HEK293T (cell line): ENCODE measurements at regions not wholly inside any gene's neighbourhood (a gene's known extent, or its start where the extent isn't known, plus 50 kb on each side); places are given as distances from the start of the nearest gene placed in this dataset.

Experiments used
- CTCF ChIA-PET: fragments of 350-600 bp; formaldehyde crosslinking; extraction: SDS; loops from one replicate; lab custom pipeline; 2021; ENCODE audit warnings: antibody characterized with exemption, inconsistent platforms; lab: Yijun Ruan, JAX
- POLR2A ChIA-PET: fragments of 350-600 bp; formaldehyde crosslinking; extraction: SDS; loops from one replicate; lab custom pipeline; 2020; ENCODE audit warnings: antibody characterized with exemption, inconsistent platforms; lab: Yijun Ruan, JAX
- DNase-seq: peaks from one replicate; pipeline ENCODE4 v3.0.0; 2012; ENCODE audit warnings: mixed read lengths; ENCODE audit errors: extremely low spot score
- ARNT ChIP-seq: fragments of 450-650 bp; IDR thresholded peaks from 2 replicates; pipeline ENCODE4 v1.6.1; 2017; ENCODE audit warnings: mild to moderate bottlenecking
- BHLHE40 ChIP-seq: fragments of 450-650 bp; IDR thresholded peaks from 2 replicates; pipeline ENCODE4 v1.6.1; 2016; ENCODE audit warnings: mild to moderate bottlenecking, moderate library complexity, borderline replicate concordance
- CTBP1 ChIP-seq: fragments of 450-650 bp; IDR thresholded peaks from 2 replicates; pipeline ENCODE4 v1.6.1; 2016; ENCODE audit warnings: borderline replicate concordance
- ELF4 ChIP-seq: fragments of 450-650 bp; IDR thresholded peaks from 2 replicates; pipeline ENCODE4 v1.6.1; 2017; ENCODE audit warnings: antibody characterized with exemption
- FOXA1 ChIP-seq: fragments of 450-650 bp; IDR thresholded peaks from 2 replicates; pipeline ENCODE4 v1.6.1; 2016; ENCODE audit warnings: mild to moderate bottlenecking
- FOXK2 ChIP-seq: fragments of 450-650 bp; IDR thresholded peaks from 2 replicates; pipeline ENCODE4 v1.6.1; 2016; ENCODE audit warnings: mild to moderate bottlenecking
- FOXM1 ChIP-seq: fragments of 450-650 bp; IDR thresholded peaks from 2 replicates; pipeline ENCODE4 v1.6.1; 2017; ENCODE audit warnings: mild to moderate bottlenecking, borderline replicate concordance
- HDGF ChIP-seq: fragments of 450-650 bp; IDR thresholded peaks from 2 replicates; pipeline ENCODE4 v1.6.1; 2017; ENCODE audit warnings: antibody characterized with exemption, borderline replicate concordance
- L3MBTL2 ChIP-seq: fragments of 450-650 bp; conservative IDR thresholded peaks from 2 replicates; pipeline ENCODE4 v1.6.1; 2016; ENCODE audit warnings: mild to moderate bottlenecking
- LEF1 ChIP-seq: fragments of 450-650 bp; IDR thresholded peaks from 2 replicates; pipeline ENCODE4 v1.6.1; 2017; ENCODE audit warnings: mild to moderate bottlenecking, borderline replicate concordance
- NFRKB ChIP-seq: fragments of 450-650 bp; IDR thresholded peaks from 2 replicates; pipeline ENCODE4 v1.6.1; 2016; ENCODE audit warnings: mild to moderate bottlenecking, moderate library complexity
- PKNOX1 ChIP-seq: fragments of 450-650 bp; IDR thresholded peaks from 2 replicates; pipeline ENCODE4 v1.6.1; 2016
- SP1 ChIP-seq: fragments of 450-650 bp; IDR thresholded peaks from 2 replicates; pipeline ENCODE4 v1.6.1; 2017
- SUZ12 ChIP-seq: fragments of 450-650 bp; IDR thresholded peaks from 2 replicates; pipeline ENCODE4 v1.6.1; 2016; ENCODE audit warnings: mild to moderate bottlenecking
- TARDBP ChIP-seq: fragments of 450-650 bp; IDR thresholded peaks from 2 replicates; pipeline ENCODE4 v1.6.1; 2016
- ZNF384 ChIP-seq: fragments of 450-650 bp; IDR thresholded peaks from 2 replicates; pipeline ENCODE4 v1.6.1; 2016

DNA sequence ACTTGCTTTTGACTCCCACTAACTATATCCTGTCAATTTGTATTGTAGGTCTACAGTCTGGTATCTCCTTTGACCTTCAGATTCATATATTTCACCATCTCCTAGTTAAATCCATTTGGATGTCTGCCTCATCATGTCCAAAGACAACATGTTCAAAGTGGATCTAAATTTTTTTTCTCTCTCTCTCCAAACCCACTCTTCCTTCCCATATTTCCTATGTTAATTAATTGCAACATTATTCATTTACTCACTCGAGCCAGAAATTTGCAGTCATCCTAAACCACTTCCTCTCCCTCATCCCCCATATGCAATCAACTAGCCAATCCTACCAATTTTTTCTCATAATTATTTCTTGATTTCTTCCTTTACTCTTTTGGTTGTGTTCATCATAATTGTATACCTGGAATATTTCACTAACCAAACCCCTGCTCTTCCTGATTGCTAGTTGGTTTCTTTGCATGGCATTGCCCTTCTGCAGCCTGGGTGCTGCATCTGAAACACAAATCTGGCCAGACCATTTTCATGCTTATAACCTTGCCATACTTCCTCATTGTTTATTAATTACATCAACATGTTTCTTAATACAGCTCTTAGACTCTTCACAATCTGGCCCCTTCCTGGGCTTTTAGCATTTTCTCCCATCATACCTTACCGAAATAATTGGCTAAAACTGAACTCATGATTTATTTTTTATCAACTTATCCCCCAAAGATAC lies 442.2 kb downstream of the ADAMTS20 start:
- no peak for DNase-seq
- POLR2A ChIA-PET = no interaction called here
- TF ChIP-seq CTBP1 = no peak
- TF ChIP-seq FOXK2 = no peak
- no peak for TF ChIP-seq FOXM1
- no peak for TF ChIP-seq ELF4
- TF ChIP-seq HDGF = no peak
- no peak for TF ChIP-seq NFRKB
- no peak for TF ChIP-seq SUZ12
- TF ChIP-seq LEF1 = no peak
- no peak for TF ChIP-seq SP1
- no peak for TF ChIP-seq FOXA1
- no peak for TF ChIP-seq PKNOX1
- no peak for TF ChIP-seq ARNT
- TF ChIP-seq L3MBTL2 = no peak
- no peak for TF ChIP-seq BHLHE40
- TF ChIP-seq TARDBP = no peak
- TF ChIP-seq ZNF384 = no peak
- CTCF ChIA-PET = no interaction called here

- DNase-seq = no peak
- ChIA-PET POLR2A (no interaction called here), CTCF (no interaction called here)
- TF ChIP-seq ARNT = no peak
Observed at GRCh38 chr12:43108656-43109055, 443.3 kb downstream of the ADAMTS20 start.

GRCh38 chr12:43107026-43107775 lies 444.8 kb downstream of the ADAMTS20 start:
- no peak for TF ChIP-seq SP1
- no peak for TF ChIP-seq SUZ12
- no peak for TF ChIP-seq NFRKB
- TF ChIP-seq BHLHE40 = no peak
- no peak for TF ChIP-seq L3MBTL2
- TF ChIP-seq ELF4 = no peak
- TF ChIP-seq FOXA1 = no peak
- TF ChIP-seq HDGF = no peak
- TF ChIP-seq PKNOX1 = no peak
- no peak for TF ChIP-seq CTBP1
- no peak for TF ChIP-seq ZNF384
- TF ChIP-seq FOXK2 = no peak
- TF ChIP-seq TARDBP = no peak
- TF ChIP-seq LEF1 = no peak
- no peak for TF ChIP-seq FOXM1
- TF ChIP-seq ARNT = no peak
- POLR2A ChIA-PET = no interaction called here
- no peak for DNase-seq
- CTCF ChIA-PET = no interaction called here

DNA sequence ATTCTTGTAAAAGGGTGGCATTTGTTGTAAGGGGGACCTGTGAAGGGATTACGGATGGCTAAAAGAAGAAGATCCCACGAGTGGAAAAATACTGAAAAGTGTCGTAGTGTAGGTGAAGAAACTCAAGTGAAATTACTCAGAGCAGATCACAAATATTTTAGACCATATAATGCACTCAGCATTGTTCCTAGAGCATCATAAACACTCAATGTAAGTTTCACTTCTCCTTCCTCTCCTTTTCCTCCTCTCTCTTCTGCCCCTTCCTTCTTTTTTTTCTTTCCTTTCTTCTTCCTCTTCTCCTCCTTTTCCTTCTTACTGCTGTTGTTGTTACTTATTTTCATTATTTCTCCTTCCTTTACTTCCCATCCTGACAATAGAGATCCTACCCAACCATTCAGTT lies 445.6 kb downstream of the ADAMTS20 start:
- DNase-seq = no peak
- ChIA-PET POLR2A (no interaction called here), CTCF (no interaction called here)
- no peak for TF ChIP-seq PKNOX1
- TF ChIP-seq HDGF = no peak
- no peak for TF ChIP-seq L3MBTL2
- no peak for TF ChIP-seq LEF1
- TF ChIP-seq FOXK2 = no peak
- no peak for TF ChIP-seq SP1
- no peak for TF ChIP-seq FOXA1
- no peak for TF ChIP-seq SUZ12
- no peak for TF ChIP-seq CTBP1
- TF ChIP-seq FOXM1 = no peak
- no peak for TF ChIP-seq TARDBP
- TF ChIP-seq NFRKB = no peak
- TF ChIP-seq ELF4 = no peak
- TF ChIP-seq ARNT = no peak
- TF ChIP-seq ZNF384 = no peak
- no peak for TF ChIP-seq BHLHE40

DNA sequence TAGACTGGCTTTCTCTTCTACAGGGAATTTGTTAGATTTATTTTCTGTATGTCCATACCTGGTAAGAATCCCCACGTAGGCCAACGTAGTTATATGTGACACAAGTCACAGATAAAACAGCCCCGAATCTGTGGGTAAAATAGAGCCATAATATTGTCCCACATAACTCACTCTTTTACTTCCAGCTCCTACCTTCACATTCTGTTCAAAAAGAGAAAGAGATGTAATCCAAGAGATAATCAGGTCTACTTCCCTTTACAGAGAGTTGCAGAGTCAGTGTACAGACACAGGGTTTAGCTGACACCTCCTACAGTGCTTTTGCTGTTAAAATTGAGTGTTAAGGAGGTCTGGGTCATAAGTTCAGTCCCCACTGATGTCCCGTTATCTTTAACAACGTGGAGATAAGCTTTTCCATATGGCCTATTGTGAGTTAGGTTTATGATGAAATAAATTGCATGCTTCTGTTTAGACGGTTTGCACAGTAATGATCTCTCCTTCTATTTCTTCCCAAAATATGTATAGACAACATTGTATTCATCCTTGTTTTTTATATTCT lies 446.5 kb downstream of the ADAMTS20 start:
- DNase-seq = no peak
- ChIA-PET CTCF (interaction anchor here (0.6 to 1.2 kb wide), 3 partner anchors 176 to 652 kb away, joined by 3 to 4 read pairs (median 3); no protein-coding TSS in a partner anchor), POLR2A (no interaction called here)
- TF ChIP-seq BHLHE40 (no peak), ARNT (no peak), ELF4 (no peak), SP1 (no peak), FOXM1 (no peak), L3MBTL2 (no peak), CTBP1 (no peak), FOXA1 (no peak), TARDBP (no peak), SUZ12 (no peak), FOXK2 (no peak), NFRKB (no peak), ZNF384 (no peak), PKNOX1 (no peak), HDGF (no peak), LEF1 (no peak)
